IMR-90 (cell line): ENCODE measurements at regions not wholly inside any gene's neighbourhood (a gene's known extent, or its start where the extent isn't known, plus 50 kb on each side); places are given as distances from the start of the nearest gene placed in this dataset.

ENCODE experiments used
- ATAC-seq: fragments of 200-7000 bp; cut with Tn5 transposase; 2 replicates; pipeline ENCODE4 v1.9.1; 2020; ENCODE audit warnings: low read depth, mild to moderate bottlenecking, moderate library complexity
- BruUV-seq: library from RNA; stranded (reverse); fragments of 400-500 nt; replicated peaks from 2 replicates; lab custom pipeline; 2021; lab: Mats Ljungman, UMichigan
- CTCF ChIA-PET: fragments of 300-600 bp; formaldehyde crosslinking; extraction: SDS; loops from one replicate; lab custom pipeline; 2021; ENCODE audit warnings: antibody characterized with exemption; lab: Yijun Ruan, JAX
- POLR2A ChIA-PET: fragments of 300-600 bp; sonication (Branson Sonifier 250); formaldehyde crosslinking; loops from one replicate; lab custom pipeline; 2022; ENCODE audit warnings: antibody characterized with exemption; ENCODE audit not compliant: unreplicated experiment; lab: Charles Lee
- DNase-seq: peaks from one replicate; pipeline ENCODE4 v3.0.0; 2013
- H2AFZ ChIP-seq: replicated peaks from 2 replicates; pipeline ENCODE3; 2013; ENCODE audit warnings: low read length, mild to moderate bottlenecking; ENCODE audit not compliant: poor library complexity
- H2AK5ac ChIP-seq: 2 replicates; pipeline ENCODE4 v1.6.1; 2013; ENCODE audit warnings: low read depth, low read length, inconsistent platforms
- H2AK9ac ChIP-seq: replicated peaks from 2 replicates; pipeline ENCODE3; 2013; ENCODE audit warnings: mild to moderate bottlenecking, low read depth, low read length, moderate library complexity; ENCODE audit not compliant: poor library complexity
- H2BK120ac ChIP-seq: 2 replicates; pipeline ENCODE4 v1.6.1; 2013; ENCODE audit warnings: low read depth, low read length, inconsistent platforms
- H2BK15ac ChIP-seq: 3 replicates; pipeline ENCODE4 v1.6.1; 2013; ENCODE audit warnings: low read depth, low read length, inconsistent platforms
- H2BK20ac ChIP-seq: 2 replicates; pipeline ENCODE4 v1.6.1; 2013; ENCODE audit warnings: low read depth, mild to moderate bottlenecking, inconsistent platforms, low read length, moderate library complexity
- H2BK5ac ChIP-seq: 2 replicates; pipeline ENCODE4 v1.6.1; 2013; ENCODE audit warnings: mild to moderate bottlenecking, low read depth, low read length, inconsistent platforms; ENCODE audit not compliant: poor library complexity, severe bottlenecking
- H3K14ac ChIP-seq: replicated peaks from 2 replicates; pipeline ENCODE4 v1.6.1; 2013; ENCODE audit warnings: low read depth, low read length, inconsistent platforms
- H3K18ac ChIP-seq: 2 replicates; pipeline ENCODE4 v1.6.1; 2013; ENCODE audit warnings: low read depth, low read length, control low read depth
- H3K23ac ChIP-seq: 2 replicates; pipeline ENCODE4 v1.6.1; 2013; ENCODE audit warnings: low read depth, low read length, inconsistent platforms
- H3K27ac ChIP-seq: 2 replicates; pipeline ENCODE4 v1.5.1; 2013; ENCODE audit warnings: mild to moderate bottlenecking, control low read depth, low read length; ENCODE audit not compliant: insufficient read depth
- H3K27me3 ChIP-seq: 2 replicates; pipeline ENCODE4 v1.6.1; 2013; ENCODE audit warnings: low read length; ENCODE audit not compliant: control insufficient read depth, insufficient read depth
- H3K36me3 ChIP-seq: 2 replicates; pipeline ENCODE4 v1.6.1; 2013; ENCODE audit warnings: low read length, mixed read lengths; ENCODE audit not compliant: control insufficient read depth, insufficient read depth
- H3K4ac ChIP-seq: 2 replicates; pipeline ENCODE4 v1.6.1; 2013; ENCODE audit warnings: low read depth, low read length, inconsistent platforms
- H3K4me1 ChIP-seq: 2 replicates; pipeline ENCODE4 v1.6.1; 2013; ENCODE audit warnings: low read length, mixed read lengths; ENCODE audit not compliant: control insufficient read depth, insufficient read depth
- H3K4me2 ChIP-seq: 2 replicates; pipeline ENCODE4 v1.6.1; 2013; ENCODE audit warnings: low read depth, mild to moderate bottlenecking, control low read depth, low read length, moderate library complexity
- H3K4me3 ChIP-seq: 2 replicates; pipeline ENCODE4 v1.5.1; 2013; ENCODE audit warnings: low read depth, mild to moderate bottlenecking, control low read depth, low read length, moderate library complexity; ENCODE audit not compliant: insufficient read depth
- H3K56ac ChIP-seq: 2 replicates; pipeline ENCODE4 v1.6.1; 2013; ENCODE audit warnings: low read length, inconsistent platforms; ENCODE audit not compliant: insufficient read depth; ENCODE audit errors: extremely low read depth
- H3K79me1 ChIP-seq, 2 experiments: 2 replicates each; pipeline ENCODE4 v1.6.1; 2013; ENCODE audit warnings: low read length in 2 of 2, inconsistent platforms in 1 of 2, low read depth in 1 of 2
- H3K9ac ChIP-seq: 2 replicates; pipeline ENCODE4 v1.6.1; 2013; ENCODE audit warnings: low read depth, low read length, control low read depth
- H3K9me1 ChIP-seq: 2 replicates; pipeline ENCODE4 v1.6.1; 2013; ENCODE audit warnings: low read length, inconsistent platforms; ENCODE audit not compliant: insufficient read depth
- H3K9me3 ChIP-seq: 2 replicates; pipeline ENCODE4 v1.6.1; 2013; ENCODE audit warnings: low read length; ENCODE audit not compliant: control insufficient read depth, insufficient read depth
- H4K20me1 ChIP-seq: 2 replicates; pipeline ENCODE4 v1.6.1; 2013; ENCODE audit warnings: low read length, inconsistent platforms; ENCODE audit not compliant: insufficient read depth
- H4K5ac ChIP-seq: 2 replicates; pipeline ENCODE4 v1.6.1; 2013; ENCODE audit warnings: mild to moderate bottlenecking, low read depth, low read length, control low read depth
- H4K8ac ChIP-seq, 2 experiments: 2 replicates each; pipeline ENCODE4 v1.6.1; 2013; ENCODE audit warnings: low read depth in 2 of 2, low read length in 2 of 2, control low read depth in 1 of 2, inconsistent platforms in 1 of 2
- H4K91ac ChIP-seq: 2 replicates; pipeline ENCODE4 v1.6.1; 2013; ENCODE audit warnings: low read depth, low read length, inconsistent platforms; ENCODE audit not compliant: insufficient read depth
- BHLHE40 ChIP-seq: fragments of 150-350 bp; IDR thresholded peaks from 2 replicates; pipeline ENCODE4 v1.6.1; 2016; ENCODE audit warnings: mild to moderate bottlenecking, low read depth, low read length
- CEBPB ChIP-seq: IDR thresholded peaks from 2 replicates; pipeline ENCODE4 v1.6.1; 2012; ENCODE audit warnings: low read depth, low read length, improper control_type of control experiment
- CHD1 ChIP-seq: IDR thresholded peaks from 2 replicates; pipeline ENCODE4 v1.6.1; 2012; ENCODE audit warnings: low read depth, low read length, improper control_type of control experiment
- MAFK ChIP-seq: IDR thresholded peaks from 2 replicates; pipeline ENCODE4 v1.6.1; 2012; ENCODE audit warnings: low read depth, low read length, improper control_type of control experiment
- MXI1 ChIP-seq: IDR thresholded peaks from 2 replicates; pipeline ENCODE4 v1.6.1; 2012; ENCODE audit warnings: low read depth, mild to moderate bottlenecking, low read length, moderate library complexity, borderline replicate concordance
- POLR2A ChIP-seq: IDR thresholded peaks from 2 replicates; pipeline ENCODE4 v1.6.1; 2012; ENCODE audit warnings: mild to moderate bottlenecking, low read depth, low read length
- RAD21 ChIP-seq: IDR thresholded peaks from 2 replicates; pipeline ENCODE4 v1.6.1; 2012; ENCODE audit warnings: low read length, improper control_type of control experiment
- RFX5 ChIP-seq: IDR thresholded peaks from 2 replicates; pipeline ENCODE4 v1.8.0; 2012; ENCODE audit warnings: low read depth, mild to moderate bottlenecking, low read length, moderate library complexity
- WGBS, 2 experiments: methylation state at CpG; one replicate each; pipeline versions ENCODE4 v1.1.5 to v1.1.7; 2013; ENCODE audit warnings: missing lambda C conversion rate in 2 of 2; ENCODE audit not compliant: insufficient read length in 1 of 2; ENCODE audit errors: extremely low coverage in 2 of 2; 5-methylcytosine and 5-hydroxymethylcytosine counted together
- dilution Hi-C: fragments of 300-500 bp; cut with HindIII; formaldehyde crosslinking; loops from one replicate; pipeline ENCODE4 v1.14.3; 2018; ENCODE audit warnings: low sequenced_read_pairs; ENCODE audit not compliant: unreplicated experiment
- in situ Hi-C: fragments of 300-500 bp; cut with MboI; formaldehyde crosslinking; loops from 3 replicates; pipeline ENCODE4 v1.14.3; 2019; ENCODE audit warnings: low sequenced_read_pairs, inconsistent platforms, mixed read lengths
- intact Hi-C: fragments of 100-400 bp; cut with micrococcal nuclease; formaldehyde crosslinking; loops from 2 replicates; pipeline ENCODE4 v1.10.0; 2022
- TF ChIP-seq, protein P1 (sequence below): conservative IDR thresholded peaks from 2 replicates; pipeline ENCODE4 v1.5.1; 2012; ENCODE audit warnings: mild to moderate bottlenecking, low read depth, low read length, improper control_type of control experiment
- TF ChIP-seq, protein P2 (sequence below): fragments of 150-350 bp; IDR thresholded peaks from 2 replicates; pipeline ENCODE4 v1.6.1; 2017; ENCODE audit warnings: mild to moderate bottlenecking, antibody characterized with exemption, low read length, low read depth

GRCh38 chr3:94862703-94863102 is 799.8 kb downstream of the NSUN3 start:
- POLR2A ChIA-PET: no interaction called here
- no peak overlapping the region for H2AK9ac ChIP-seq
- dilution Hi-C loops: no loop called here
- H4K8ac ChIP-seq: no peak overlapping the region
- no peaks in the 10 kb centered on the region for H3K79me1 ChIP-seq
- H4K5ac ChIP-seq: no peak overlapping the region
- H2BK5ac ChIP-seq: no peak overlapping the region
- no peak overlapping the region for H3K23ac ChIP-seq
- no peak overlapping the region for H2BK20ac ChIP-seq
- CTCF ChIA-PET: interaction anchor here (1.0 kb wide), 1 partner anchor 527 kb away, joined by 3 read pairs; no protein-coding TSS in a partner anchor
- no peaks in the 10 kb centered on the region for H3K36me3 ChIP-seq
- H3K27ac ChIP-seq: no peak overlapping the region
- H4K91ac ChIP-seq: no peak overlapping the region
- no peaks in the 10 kb centered on the region for H4K20me1 ChIP-seq
- H3K9ac ChIP-seq: no peak overlapping the region
- H3K4me1 ChIP-seq: no peaks in the 10 kb centered on the region
- no peaks in the 10 kb centered on the region for H3K9me1 ChIP-seq
- no peak overlapping the region for H2BK120ac ChIP-seq
- WGBS, 2 experiments: no CpG with 5 or more reads among the region's 3 CpGs
- no peak overlapping the region for H3K4me2 ChIP-seq
- no peak overlapping the region for H2AK5ac ChIP-seq
- no peak overlapping the region for H2AFZ ChIP-seq
- peaks cover 6% of the 10 kb centered on the region; the same call in 1 of the 2 replicates for H3K9me3 ChIP-seq
- no peak overlapping the region for H3K18ac ChIP-seq
- no peak overlapping the region for H3K56ac ChIP-seq
- no peak for DNase-seq
- no peak for ATAC-seq
- intact Hi-C loops: no loop called here
- no peaks in the 10 kb centered on the region for H3K27me3 ChIP-seq
- no peak overlapping the region for H3K4ac ChIP-seq
- BruUV-seq: no TSS peak
- H2BK15ac ChIP-seq: no peak overlapping the region
- no peak overlapping the region for H3K14ac ChIP-seq
- no peak overlapping the region for H3K4me3 ChIP-seq
- TF ChIP-seq CHD1 (no peak), RAD21 (peak; percentile 10; the same call in 1 of the 2 replicates), MAFK (no peak), POLR2A (no peak), BHLHE40 (no peak), MXI1 (no peak), CEBPB (no peak), RFX5 (no peak)
- TF ChIP-seq, protein P1, sequence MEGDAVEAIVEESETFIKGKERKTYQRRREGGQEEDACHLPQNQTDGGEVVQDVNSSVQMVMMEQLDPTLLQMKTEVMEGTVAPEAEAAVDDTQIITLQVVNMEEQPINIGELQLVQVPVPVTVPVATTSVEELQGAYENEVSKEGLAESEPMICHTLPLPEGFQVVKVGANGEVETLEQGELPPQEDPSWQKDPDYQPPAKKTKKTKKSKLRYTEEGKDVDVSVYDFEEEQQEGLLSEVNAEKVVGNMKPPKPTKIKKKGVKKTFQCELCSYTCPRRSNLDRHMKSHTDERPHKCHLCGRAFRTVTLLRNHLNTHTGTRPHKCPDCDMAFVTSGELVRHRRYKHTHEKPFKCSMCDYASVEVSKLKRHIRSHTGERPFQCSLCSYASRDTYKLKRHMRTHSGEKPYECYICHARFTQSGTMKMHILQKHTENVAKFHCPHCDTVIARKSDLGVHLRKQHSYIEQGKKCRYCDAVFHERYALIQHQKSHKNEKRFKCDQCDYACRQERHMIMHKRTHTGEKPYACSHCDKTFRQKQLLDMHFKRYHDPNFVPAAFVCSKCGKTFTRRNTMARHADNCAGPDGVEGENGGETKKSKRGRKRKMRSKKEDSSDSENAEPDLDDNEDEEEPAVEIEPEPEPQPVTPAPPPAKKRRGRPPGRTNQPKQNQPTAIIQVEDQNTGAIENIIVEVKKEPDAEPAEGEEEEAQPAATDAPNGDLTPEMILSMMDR: peak; percentile 22; the same call in 1 of the 2 replicates
- TF ChIP-seq, protein P2, sequence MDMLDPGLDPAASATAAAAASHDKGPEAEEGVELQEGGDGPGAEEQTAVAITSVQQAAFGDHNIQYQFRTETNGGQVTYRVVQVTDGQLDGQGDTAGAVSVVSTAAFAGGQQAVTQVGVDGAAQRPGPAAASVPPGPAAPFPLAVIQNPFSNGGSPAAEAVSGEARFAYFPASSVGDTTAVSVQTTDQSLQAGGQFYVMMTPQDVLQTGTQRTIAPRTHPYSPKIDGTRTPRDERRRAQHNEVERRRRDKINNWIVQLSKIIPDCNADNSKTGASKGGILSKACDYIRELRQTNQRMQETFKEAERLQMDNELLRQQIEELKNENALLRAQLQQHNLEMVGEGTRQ: no peak
- in situ Hi-C loops: no loop called here
